ENCODE measurements at regions not wholly inside any gene's neighbourhood (a gene's known extent, or its start where the extent isn't known, plus 50 kb on each side); places are given as distances from the start of the nearest gene placed in this dataset.

- no peak for TF ChIP-seq POLR2A (IDR thresholded peaks at IDR 0.05; ENCODE audit: low read depth, low read length)
- TF ChIP-seq CTCF (conservative IDR thresholded peaks at IDR 0.05; ENCODE audit: low read depth, low read length): no peak
- no peak for TF ChIP-seq CEBPB (IDR thresholded peaks at IDR 0.05; ENCODE audit: low read depth, low read length)
- no peak for TF ChIP-seq NFE2L2 (IDR thresholded peaks at IDR 0.05; ENCODE audit: low read depth, low read length)
- TF ChIP-seq MXI1 (IDR thresholded peaks at IDR 0.05; ENCODE audit: borderline replicate concordance, low read depth, low read length): no peak
- no peak for TF ChIP-seq RAD21 (IDR thresholded peaks at IDR 0.05; ENCODE audit: low read length)
- no peak for TF ChIP-seq MAFK (IDR thresholded peaks at IDR 0.05; ENCODE audit: low read depth, low read length)
- TF ChIP-seq USF2 (IDR thresholded peaks at IDR 0.05; ENCODE audit: low read depth, low read length): no peak
- no peak for TF ChIP-seq RFX5 (IDR thresholded peaks at IDR 0.05; ENCODE audit: low read depth, low read length)
- TF ChIP-seq FOS (IDR thresholded peaks at IDR 0.05; ENCODE audit: low read depth, low read length): no peak
- TF ChIP-seq SMC3 (IDR thresholded peaks at IDR 0.05; ENCODE audit: low read depth, low read length): no peak
- TF ChIP-seq RCOR1 (IDR thresholded peaks at IDR 0.05; ENCODE audit: insufficient replicate concordance, low read length): no peak
- TF ChIP-seq MAZ (IDR thresholded peaks at IDR 0.05; ENCODE audit: borderline replicate concordance, low read depth, low read length): no peak
These were observed 261.0 kb downstream of the PDGFC start for GRCh38 chr4:156710365-156711192.
